GM12878 (cell line): ENCODE measurements at regions not wholly inside any gene's neighbourhood (a gene's known extent, or its start where the extent isn't known, plus 50 kb on each side); places are given as distances from the start of the nearest gene placed in this dataset.

Source experiments
- BRCA1 ChIP-seq: IDR thresholded peaks from 2 replicates; pipeline ENCODE4 v1.6.1; 2011; ENCODE audit warnings: low read depth, low read length, improper control_type of control experiment
- CTCF ChIP-seq, 3 experiments: IDR thresholded peaks in 2 of 3; conservative IDR thresholded peaks in 1 of 3; 2 replicates each; pipeline ENCODE4 v1.5.1; 2011; ENCODE audit warnings: low read depth in 3 of 3, low read length in 3 of 3, mild to moderate bottlenecking in 3 of 3, control low read depth in 2 of 3, moderate library complexity in 2 of 3, inconsistent platforms in 1 of 3, mixed read lengths in 1 of 3; ENCODE audit not compliant: control insufficient read depth in 2 of 3, insufficient read depth in 1 of 3; ENCODE audit errors: extremely low read depth in 1 of 3
- FOXK2 ChIP-seq: fragments of 450-650 bp; IDR thresholded peaks from 2 replicates; pipeline ENCODE4 v1.6.1; 2017; ENCODE audit warnings: mild to moderate bottlenecking, moderate library complexity
- GABPA ChIP-seq: IDR thresholded peaks from 2 replicates; pipeline ENCODE4 v1.6.1; 2014; ENCODE audit warnings: antibody characterized with exemption, low read depth, mild to moderate bottlenecking, inconsistent platforms
- IKZF1 ChIP-seq: fragments of 450-650 bp; conservative IDR thresholded peaks from 2 replicates; pipeline ENCODE4 v1.6.1; 2017; ENCODE audit warnings: antibody characterized with exemption, mild to moderate bottlenecking
- JUNB ChIP-seq: IDR thresholded peaks from 2 replicates; pipeline ENCODE4 v1.6.1; 2016; ENCODE audit warnings: antibody characterized with exemption, mild to moderate bottlenecking
- JUND ChIP-seq: IDR thresholded peaks from 2 replicates; pipeline ENCODE4 v1.6.1; 2012; ENCODE audit warnings: low read depth, mild to moderate bottlenecking, low read length, improper control_type of control experiment, moderate library complexity
- MTA2 ChIP-seq: fragments of 450-650 bp; IDR thresholded peaks from 2 replicates; pipeline ENCODE4 v1.6.1; 2016; ENCODE audit warnings: low read depth, mild to moderate bottlenecking, moderate library complexity
- NFIC ChIP-seq: IDR thresholded peaks from 2 replicates; pipeline ENCODE4 v1.6.1; 2012; ENCODE audit warnings: low read depth, mild to moderate bottlenecking, inconsistent platforms, low read length, moderate library complexity
- PBX3 ChIP-seq: IDR thresholded peaks from 2 replicates; pipeline ENCODE4 v1.6.1; 2011; ENCODE audit warnings: mild to moderate bottlenecking, low read depth, low read length, moderate library complexity; ENCODE audit not compliant: insufficient replicate concordance
- PRDM15 ChIP-seq: fragments of 450-650 bp; formaldehyde crosslinking; IDR thresholded peaks from 2 replicates; pipeline ENCODE4 v1.4.0; 2020; ENCODE audit warnings: mild to moderate bottlenecking, moderate library complexity
- RCOR1 ChIP-seq: conservative IDR thresholded peaks from 2 replicates; pipeline ENCODE4 v1.6.1; 2012; ENCODE audit warnings: low read depth, low read length, improper control_type of control experiment

- TF ChIP-seq CTCF (IDR thresholded peaks at IDR 0.05 in 2 of 3, conservative IDR thresholded peaks at IDR 0.05 in 1 of 3; ENCODE audit: control insufficient read depth in 2 of 3, extremely low read depth in 1 of 3, insufficient read depth in 1 of 3, low read depth in 3 of 3, low read length in 3 of 3) (no peak), PRDM15 (CRISPR knock-in tag) (no peak), RCOR1 (no peak), NFIC (no peak), JUND (no peak), JUNB (no peak), FOXK2 (no peak), MTA2 (no peak), GABPA (no peak), PBX3 (no peak), IKZF1 (no peak), BRCA1 (no peak)
These were observed 75.6 kb upstream of the FLRT2 start for GRCh38 chr14:85454226-85454813.
